ENCODE measurements at regions not wholly inside any gene's neighbourhood (a gene's known extent, or its start where the extent isn't known, plus 50 kb on each side); places are given as distances from the start of the nearest gene placed in this dataset.

GRCh38 chr6:74431873-74432580 lies 736.0 kb downstream of the CD109 start:
- no peaks in the 10 kb centered on the region for H3K9me2 ChIP-seq (replicated peaks; ENCODE audit: control insufficient read depth, low read length)
- H3K4me1 ChIP-seq (ENCODE audit: control insufficient read depth, low read length), result no peaks in the 10 kb centered on the region
- H3K27me3 ChIP-seq (ENCODE audit: control insufficient read depth, low read length), result no peaks in the 10 kb centered on the region
- no peak overlapping the region for H3K4me2 ChIP-seq (ENCODE audit: low read length)
- H3K79me2 ChIP-seq (ENCODE audit: control insufficient read depth, low read length), result no peaks in the 10 kb centered on the region
- H3K27ac ChIP-seq (ENCODE audit: low read depth, low read length), result no peak overlapping the region
- no peaks in the 10 kb centered on the region for H3F3A ChIP-seq (ENCODE audit: control insufficient read depth, insufficient read depth)
- H3K9me3 ChIP-seq (ENCODE audit: control insufficient read depth, insufficient read depth, low read length), result no peaks in the 10 kb centered on the region
- TF ChIP-seq, protein P1, sequence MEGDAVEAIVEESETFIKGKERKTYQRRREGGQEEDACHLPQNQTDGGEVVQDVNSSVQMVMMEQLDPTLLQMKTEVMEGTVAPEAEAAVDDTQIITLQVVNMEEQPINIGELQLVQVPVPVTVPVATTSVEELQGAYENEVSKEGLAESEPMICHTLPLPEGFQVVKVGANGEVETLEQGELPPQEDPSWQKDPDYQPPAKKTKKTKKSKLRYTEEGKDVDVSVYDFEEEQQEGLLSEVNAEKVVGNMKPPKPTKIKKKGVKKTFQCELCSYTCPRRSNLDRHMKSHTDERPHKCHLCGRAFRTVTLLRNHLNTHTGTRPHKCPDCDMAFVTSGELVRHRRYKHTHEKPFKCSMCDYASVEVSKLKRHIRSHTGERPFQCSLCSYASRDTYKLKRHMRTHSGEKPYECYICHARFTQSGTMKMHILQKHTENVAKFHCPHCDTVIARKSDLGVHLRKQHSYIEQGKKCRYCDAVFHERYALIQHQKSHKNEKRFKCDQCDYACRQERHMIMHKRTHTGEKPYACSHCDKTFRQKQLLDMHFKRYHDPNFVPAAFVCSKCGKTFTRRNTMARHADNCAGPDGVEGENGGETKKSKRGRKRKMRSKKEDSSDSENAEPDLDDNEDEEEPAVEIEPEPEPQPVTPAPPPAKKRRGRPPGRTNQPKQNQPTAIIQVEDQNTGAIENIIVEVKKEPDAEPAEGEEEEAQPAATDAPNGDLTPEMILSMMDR (IDR thresholded peaks at IDR 0.05; ENCODE audit: low read depth, low read length, poor library complexity, severe bottlenecking), result no peak
- no peak for TF ChIP-seq EZH2phosphoT487 (IDR thresholded peaks at IDR 0.05; ENCODE audit: borderline replicate concordance, low read length)
- no peaks in the 10 kb centered on the region for H4K20me1 ChIP-seq (ENCODE audit: control insufficient read depth, insufficient read depth, low read depth, low read length)
- no peaks in the 10 kb centered on the region for H3K36me3 ChIP-seq (ENCODE audit: control insufficient read depth, low read length)
- no peak overlapping the region for H3K4me3 ChIP-seq (ENCODE audit: low read length)

DNA sequence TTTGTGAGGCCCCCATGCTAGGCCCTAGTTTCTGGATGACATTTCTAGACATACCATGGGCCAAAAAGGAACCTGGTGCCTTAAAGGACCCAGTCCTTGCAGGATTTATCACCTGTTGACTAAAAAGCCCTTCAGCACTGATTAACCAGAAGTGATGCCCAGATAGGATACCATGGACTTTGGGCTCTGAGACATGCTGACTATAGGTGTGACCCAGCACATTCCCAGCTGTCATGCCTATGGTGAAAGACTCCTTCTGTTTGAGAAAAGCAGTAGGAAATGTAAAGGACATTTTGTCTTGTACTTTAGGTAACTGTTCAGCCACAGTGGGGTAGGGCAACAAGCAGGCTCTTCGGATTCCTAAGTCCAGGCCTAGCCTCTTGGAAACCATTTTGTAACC lies 724.2 kb downstream of the CD109 start:
- no peak overlapping the region for H3K4me2 ChIP-seq (ENCODE audit: low read length)
- H3K27ac ChIP-seq (ENCODE audit: low read depth, low read length), result no peak overlapping the region
- no peaks in the 10 kb centered on the region for H3F3A ChIP-seq (ENCODE audit: control insufficient read depth, insufficient read depth)
- no peaks in the 10 kb centered on the region for H3K36me3 ChIP-seq (ENCODE audit: control insufficient read depth, low read length)
- H3K4me1 ChIP-seq (ENCODE audit: control insufficient read depth, low read length), result no peaks in the 10 kb centered on the region
- TF ChIP-seq, protein P1 (IDR thresholded peaks at IDR 0.05; ENCODE audit: low read depth, low read length, poor library complexity, severe bottlenecking), result no peak
- TF ChIP-seq EZH2phosphoT487 (IDR thresholded peaks at IDR 0.05; ENCODE audit: borderline replicate concordance, low read length), result no peak
- H3K27me3 ChIP-seq (ENCODE audit: control insufficient read depth, low read length), result no peaks in the 10 kb centered on the region
- H4K20me1 ChIP-seq (ENCODE audit: control insufficient read depth, insufficient read depth, low read depth, low read length), result no peaks in the 10 kb centered on the region
- H3K9me2 ChIP-seq (replicated peaks; ENCODE audit: control insufficient read depth, low read length), result no peaks in the 10 kb centered on the region
- no peak overlapping the region for H3K4me3 ChIP-seq (ENCODE audit: low read length)
- H3K79me2 ChIP-seq (ENCODE audit: control insufficient read depth, low read length), result no peaks in the 10 kb centered on the region
- H3K9me3 ChIP-seq (ENCODE audit: control insufficient read depth, insufficient read depth, low read length), result no peaks in the 10 kb centered on the region

DNA sequence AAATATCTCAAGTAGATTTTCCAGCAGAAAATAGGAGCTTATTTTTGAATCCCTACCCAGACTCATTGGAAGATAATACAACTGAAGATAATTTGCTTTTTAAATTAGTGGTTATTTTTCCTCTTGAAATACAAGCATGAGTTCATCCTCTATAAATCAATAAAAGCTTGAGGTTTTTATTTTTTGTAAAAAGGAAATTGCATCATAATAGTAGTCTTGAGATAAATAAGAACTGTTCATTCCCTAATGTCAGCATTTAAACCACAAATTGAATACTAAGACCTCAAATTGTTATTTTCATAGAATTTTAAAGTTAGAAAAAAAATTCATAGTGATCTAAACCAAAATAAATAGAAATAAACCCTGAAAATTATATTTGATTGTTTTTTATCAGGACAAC lies 719.1 kb downstream of the CD109 start:
- H3K9me2 ChIP-seq (replicated peaks; ENCODE audit: control insufficient read depth, low read length), result no peaks in the 10 kb centered on the region
- no peak overlapping the region for H3K4me2 ChIP-seq (ENCODE audit: low read length)
- TF ChIP-seq EZH2phosphoT487 (IDR thresholded peaks at IDR 0.05; ENCODE audit: borderline replicate concordance, low read length), result no peak
- TF ChIP-seq, protein P1 (IDR thresholded peaks at IDR 0.05; ENCODE audit: low read depth, low read length, poor library complexity, severe bottlenecking), result no peak
- no peaks in the 10 kb centered on the region for H4K20me1 ChIP-seq (ENCODE audit: control insufficient read depth, insufficient read depth, low read depth, low read length)
- H3K79me2 ChIP-seq (ENCODE audit: control insufficient read depth, low read length), result no peaks in the 10 kb centered on the region
- no peaks in the 10 kb centered on the region for H3K27me3 ChIP-seq (ENCODE audit: control insufficient read depth, low read length)
- H3K27ac ChIP-seq (ENCODE audit: low read depth, low read length), result no peak overlapping the region
- H3K9me3 ChIP-seq (ENCODE audit: control insufficient read depth, insufficient read depth, low read length), result no peaks in the 10 kb centered on the region
- no peaks in the 10 kb centered on the region for H3K36me3 ChIP-seq (ENCODE audit: control insufficient read depth, low read length)
- H3F3A ChIP-seq (ENCODE audit: control insufficient read depth, insufficient read depth), result no peaks in the 10 kb centered on the region
- no peak overlapping the region for H3K4me3 ChIP-seq (ENCODE audit: low read length)
- H3K4me1 ChIP-seq (ENCODE audit: control insufficient read depth, low read length), result no peaks in the 10 kb centered on the region
